Suppressor macrophage treated with lipopolysaccharide for 1 hour (primary cell): ENCODE measurements at regions not wholly inside any gene's neighbourhood (a gene's known extent, or its start where the extent isn't known, plus 50 kb on each side); places are given as distances from the start of the nearest gene placed in this dataset.
"Not testable (repeated sequence)": the region's sequence is repeated elsewhere in the genome, so short reads cannot be mapped to it uniquely, and the experiment has no call there.

Source experiments
- DNase-seq, 3 donors: peaks; one replicate each; pipeline ENCODE4 v3.0.0-alpha.2; 2020 to 2022

- DNase-seq: no peak
Observed at GRCh38 chr5:56656846-56657726, 158.3 kb upstream of the MAP3K1 start.

- DNase-seq: no peak
Observed at GRCh38 chr5:56651893-56652292, 163.5 kb upstream of the MAP3K1 start.

GRCh38 chr5:56650386-56650785, 165.0 kb upstream of the MAP3K1 start:
- peak; percentile 54 to 62 (median 55) for DNase-seq

GRCh38 chr5:56649569-56649968, 165.8 kb upstream of the MAP3K1 start:
- no peak for DNase-seq

- peak in 1 of 3 donors; percentile 27 for DNase-seq
Observed at GRCh38 chr5:56648460-56649034, 166.8 kb upstream of the MAP3K1 start.

- peak in 2 of 3 donors; percentile 22 to 30 for DNase-seq
Observed at GRCh38 chr5:56647099-56647850, 168.1 kb upstream of the MAP3K1 start.

GRCh38 chr5:56641635-56642260, 173.6 kb upstream of the MAP3K1 start:
- DNase-seq: no peak

GRCh38 chr5:56640763-56641406, 174.5 kb upstream of the MAP3K1 start:
- DNase-seq: peak; percentile 71 to 76 (median 71)

GRCh38 chr5:56639476-56639875, 175.9 kb upstream of the MAP3K1 start:
- DNase-seq: peak; percentile 31 to 41 (median 39)

GRCh38 chr5:56638768-56639238, 176.5 kb upstream of the MAP3K1 start:
- DNase-seq: no peak

GRCh38 chr5:56638061-56638621, 177.2 kb upstream of the MAP3K1 start:
- no peak for DNase-seq

GRCh38 chr5:56637321-56637920, 177.9 kb upstream of the MAP3K1 start:
- no peak for DNase-seq

GRCh38 chr5:56633950-56634349, 181.4 kb upstream of the MAP3K1 start:
- no peak for DNase-seq

GRCh38 chr5:56632939-56633338, 182.4 kb upstream of the MAP3K1 start:
- no peak for DNase-seq

GRCh38 chr5:56632199-56632598, 183.2 kb upstream of the MAP3K1 start:
- no peak for DNase-seq

GRCh38 chr5:56631719-56632118, 183.6 kb upstream of the MAP3K1 start:
- no peak for DNase-seq

GRCh38 chr5:56628616-56629015, 186.7 kb upstream of the MAP3K1 start:
- DNase-seq: not testable (repeated sequence)

- DNase-seq: no peak
Observed at GRCh38 chr5:56625541-56625940, 189.8 kb upstream of the MAP3K1 start.

- no peak for DNase-seq
Observed at GRCh38 chr5:56624751-56625150, 190.6 kb upstream of the MAP3K1 start.

- no peak for DNase-seq
Observed at GRCh38 chr5:56622141-56622540, 193.2 kb upstream of the MAP3K1 start.

- DNase-seq: no peak
Observed at GRCh38 chr5:56620903-56621677, 194.3 kb upstream of the MAP3K1 start.
